ENCODE measurements at regions not wholly inside any gene's neighbourhood (a gene's known extent, or its start where the extent isn't known, plus 50 kb on each side); places are given as distances from the start of the nearest gene placed in this dataset.
"Not testable (repeated sequence)": the region's sequence is repeated elsewhere in the genome, so short reads cannot be mapped to it uniquely, and the experiment has no call there.

DNA sequence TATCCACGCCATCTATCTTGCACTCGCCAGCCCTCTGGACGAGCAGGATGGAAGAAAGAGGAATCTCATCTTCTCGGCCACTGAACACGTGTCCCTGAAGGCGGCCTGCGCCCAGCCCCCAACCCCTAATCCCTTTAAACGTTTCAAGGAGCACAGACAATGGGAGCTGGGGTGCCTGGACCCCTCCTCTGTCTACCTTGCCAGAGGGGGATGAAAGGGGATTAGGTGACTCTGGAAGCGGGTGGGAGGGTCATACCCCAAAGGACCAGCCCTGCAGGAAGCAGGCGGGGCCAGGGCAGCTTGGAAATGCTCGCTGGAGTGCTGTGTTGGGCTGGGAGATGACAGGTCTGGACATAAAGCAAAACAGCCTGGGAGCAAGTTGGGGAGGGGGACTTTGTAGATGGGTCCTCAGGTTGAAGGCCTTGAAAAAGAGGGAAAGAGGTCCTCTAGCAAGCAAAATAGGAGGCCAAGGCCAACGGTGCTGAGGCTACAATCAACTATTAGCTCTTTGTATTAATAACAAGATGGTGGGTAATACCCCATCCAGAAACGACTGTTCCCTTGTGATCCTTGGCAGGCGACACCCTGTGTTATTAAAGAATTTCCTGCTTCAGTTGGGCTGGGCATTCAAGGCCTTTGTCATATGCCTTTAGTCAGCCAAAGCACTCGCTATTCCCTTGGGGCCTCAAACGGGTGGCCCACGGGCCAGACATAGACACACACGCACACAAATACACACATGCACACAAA is 126.5 kb upstream of the UNC5B start:
- Mint-ChIP-seq H3K36me3 (ENCODE audit: low read depth) (no peaks in the 10 kb centered on the region), H3K27me3 (ENCODE audit: low read depth) (peaks cover 32% of the 10 kb centered on the region), H3K27ac (no peak overlapping the region), H3K9me3 (no peaks in the 10 kb centered on the region), H3K4me1 (peaks cover 16% of the 10 kb centered on the region), H3K4me3 (no peak overlapping the region)
- TF ChIP-seq, protein P1, sequence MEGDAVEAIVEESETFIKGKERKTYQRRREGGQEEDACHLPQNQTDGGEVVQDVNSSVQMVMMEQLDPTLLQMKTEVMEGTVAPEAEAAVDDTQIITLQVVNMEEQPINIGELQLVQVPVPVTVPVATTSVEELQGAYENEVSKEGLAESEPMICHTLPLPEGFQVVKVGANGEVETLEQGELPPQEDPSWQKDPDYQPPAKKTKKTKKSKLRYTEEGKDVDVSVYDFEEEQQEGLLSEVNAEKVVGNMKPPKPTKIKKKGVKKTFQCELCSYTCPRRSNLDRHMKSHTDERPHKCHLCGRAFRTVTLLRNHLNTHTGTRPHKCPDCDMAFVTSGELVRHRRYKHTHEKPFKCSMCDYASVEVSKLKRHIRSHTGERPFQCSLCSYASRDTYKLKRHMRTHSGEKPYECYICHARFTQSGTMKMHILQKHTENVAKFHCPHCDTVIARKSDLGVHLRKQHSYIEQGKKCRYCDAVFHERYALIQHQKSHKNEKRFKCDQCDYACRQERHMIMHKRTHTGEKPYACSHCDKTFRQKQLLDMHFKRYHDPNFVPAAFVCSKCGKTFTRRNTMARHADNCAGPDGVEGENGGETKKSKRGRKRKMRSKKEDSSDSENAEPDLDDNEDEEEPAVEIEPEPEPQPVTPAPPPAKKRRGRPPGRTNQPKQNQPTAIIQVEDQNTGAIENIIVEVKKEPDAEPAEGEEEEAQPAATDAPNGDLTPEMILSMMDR (IDR thresholded peaks at IDR 0.05; ENCODE audit: unreplicated experiment in 3 of 3): no peak

DNA sequence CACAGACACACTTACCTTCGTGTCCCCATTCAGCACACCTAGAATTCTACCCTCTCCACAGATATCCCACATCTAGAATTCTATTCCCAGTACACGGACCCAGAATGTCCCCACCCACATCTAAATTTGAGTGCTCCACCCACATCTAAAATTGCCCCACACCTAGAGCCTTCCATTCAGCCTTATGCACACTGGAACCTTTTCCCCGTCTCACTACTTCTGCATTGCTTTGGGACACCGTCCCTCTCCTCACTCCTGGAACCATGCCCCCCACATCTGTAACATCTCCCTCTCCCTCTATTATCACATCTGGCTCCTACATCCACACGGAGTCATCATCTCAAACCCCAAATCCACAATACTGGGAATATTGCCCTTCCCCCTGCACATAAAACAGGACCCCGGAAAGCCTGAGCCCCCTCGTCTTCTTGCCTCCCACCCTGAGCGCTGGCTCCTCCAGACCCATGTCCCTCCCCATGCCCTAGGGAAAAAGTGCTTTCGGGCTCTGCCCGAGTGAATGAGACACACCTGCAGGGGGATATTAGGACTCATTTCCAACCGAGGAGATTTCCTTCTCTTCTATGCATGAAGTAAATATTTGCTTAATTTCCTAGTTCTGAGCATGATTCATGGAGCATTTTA is 125.8 kb upstream of the UNC5B start:
- TF ChIP-seq, protein P1 (IDR thresholded peaks at IDR 0.05; ENCODE audit: unreplicated experiment in 3 of 3): no peak
- H3K4me1 Mint-ChIP-seq: peaks cover 16% of the 10 kb centered on the region
- no peaks in the 10 kb centered on the region for H3K36me3 Mint-ChIP-seq (ENCODE audit: low read depth)
- H3K27me3 Mint-ChIP-seq (ENCODE audit: low read depth): peaks cover 36% of the 10 kb centered on the region
- no peak overlapping the region for H3K4me3 Mint-ChIP-seq
- no peak overlapping the region for H3K27ac Mint-ChIP-seq
- no peaks in the 10 kb centered on the region for H3K9me3 Mint-ChIP-seq

DNA sequence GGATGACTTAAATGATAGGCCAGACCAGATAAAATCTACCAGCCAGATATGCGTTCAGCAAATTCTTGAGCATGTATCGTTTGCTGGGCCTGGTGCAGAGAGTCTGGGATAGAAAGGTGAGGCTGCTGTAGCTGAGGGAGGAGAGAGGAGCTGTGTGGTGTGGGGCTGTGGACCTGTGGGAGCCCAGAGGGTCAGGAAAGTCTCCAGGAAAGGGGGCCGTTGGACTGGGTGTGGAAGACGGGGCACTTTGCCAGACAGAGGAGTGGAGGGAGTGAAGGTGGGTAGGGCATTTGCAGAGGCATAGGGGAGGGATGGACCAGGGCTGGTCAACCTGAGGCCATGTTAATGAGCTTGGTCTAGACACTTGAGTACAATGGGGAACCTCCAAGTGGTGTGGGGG is 124.7 kb upstream of the UNC5B start:
- TF ChIP-seq, protein P1 (IDR thresholded peaks at IDR 0.05; ENCODE audit: unreplicated experiment in 3 of 3): no peak
- H3K36me3 Mint-ChIP-seq (ENCODE audit: low read depth): no peaks in the 10 kb centered on the region
- H3K9me3 Mint-ChIP-seq: no peaks in the 10 kb centered on the region
- peaks cover 34% of the 10 kb centered on the region for H3K27me3 Mint-ChIP-seq (ENCODE audit: low read depth)
- no peak overlapping the region for H3K27ac Mint-ChIP-seq
- H3K4me1 Mint-ChIP-seq: peaks cover 17% of the 10 kb centered on the region
- no peak overlapping the region for H3K4me3 Mint-ChIP-seq

DNA sequence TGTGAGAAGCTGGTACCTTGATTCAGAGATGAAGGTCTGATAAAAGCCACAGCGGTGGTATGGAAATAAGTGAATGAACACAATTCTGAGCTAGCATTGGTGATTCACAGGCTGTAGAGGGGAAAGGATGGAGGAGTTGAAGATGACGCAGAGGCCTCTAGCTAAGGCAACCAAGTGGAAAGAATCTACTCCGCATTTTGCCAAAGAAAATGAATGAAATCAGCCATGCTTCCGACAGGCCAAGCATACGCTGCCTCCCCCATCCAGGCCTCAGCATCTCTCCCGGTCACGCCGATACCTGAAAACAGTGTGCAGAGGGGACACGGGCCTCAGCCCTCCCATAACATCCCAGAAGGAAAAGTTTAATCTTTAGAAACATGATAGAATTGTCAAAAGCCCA is 124.3 kb upstream of the UNC5B start:
- Mint-ChIP-seq H3K4me1 (peaks cover 17% of the 10 kb centered on the region), H3K27me3 (ENCODE audit: low read depth) (peaks cover 29% of the 10 kb centered on the region), H3K4me3 (no peak overlapping the region), H3K27ac (no peak overlapping the region), H3K9me3 (no peaks in the 10 kb centered on the region), H3K36me3 (ENCODE audit: low read depth) (no peaks in the 10 kb centered on the region)
- TF ChIP-seq, protein P1 (IDR thresholded peaks at IDR 0.05; ENCODE audit: unreplicated experiment in 3 of 3): no peak

DNA sequence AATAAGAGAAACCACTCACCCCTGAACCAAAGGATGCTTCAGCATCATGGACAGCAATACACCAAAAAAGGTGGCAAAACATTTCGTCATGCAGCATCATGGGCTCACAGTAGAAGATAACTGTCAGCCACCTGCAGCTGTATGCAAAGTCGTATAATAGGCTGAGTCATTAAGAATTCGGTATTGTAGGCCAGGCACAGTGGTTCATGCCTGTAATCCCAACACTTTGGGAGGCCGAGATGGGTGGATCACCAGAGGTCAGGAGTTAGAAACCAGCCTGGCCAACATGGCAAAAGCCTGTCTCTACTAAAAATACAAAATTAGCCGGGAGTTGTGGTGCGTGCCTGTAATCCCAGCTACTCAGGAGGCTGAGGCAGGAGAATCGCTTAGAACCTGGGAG is 123.8 kb upstream of the UNC5B start:
- not testable (repeated sequence) for H3K9me3 Mint-ChIP-seq; H3K27ac Mint-ChIP-seq; H3K36me3 Mint-ChIP-seq (ENCODE audit: low read depth); H3K4me3 Mint-ChIP-seq
- H3K4me1 Mint-ChIP-seq: peaks cover 13% of the 10 kb centered on the region
- peaks cover 25% of the 10 kb centered on the region for H3K27me3 Mint-ChIP-seq (ENCODE audit: low read depth)

DNA sequence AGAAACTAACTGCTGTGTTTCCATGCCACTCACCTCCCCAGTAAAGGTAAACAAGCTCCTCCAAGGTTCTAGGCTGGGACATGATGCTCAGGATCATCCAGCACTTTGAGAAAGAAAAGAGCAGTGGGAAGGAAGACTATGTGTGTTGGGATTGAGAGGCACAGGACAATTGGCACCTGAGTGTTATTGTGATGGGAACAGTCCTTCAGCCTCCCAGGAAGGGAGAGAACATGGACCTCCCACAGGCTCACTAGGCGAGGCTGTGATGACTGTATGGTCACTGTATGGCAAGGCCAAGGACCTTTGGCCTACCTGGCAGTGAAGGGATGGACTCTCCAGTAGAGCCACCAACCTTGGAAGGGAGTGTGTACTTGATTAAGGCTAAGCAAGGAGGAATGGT is 123.2 kb upstream of the UNC5B start:
- Mint-ChIP-seq H3K4me1 (peaks cover 17% of the 10 kb centered on the region), H3K4me3 (no peak overlapping the region), H3K27ac (no peak overlapping the region), H3K36me3 (ENCODE audit: low read depth) (no peaks in the 10 kb centered on the region), H3K9me3 (no peaks in the 10 kb centered on the region), H3K27me3 (ENCODE audit: low read depth) (peaks cover 24% of the 10 kb centered on the region)
- TF ChIP-seq, protein P1 (IDR thresholded peaks at IDR 0.05; ENCODE audit: unreplicated experiment in 3 of 3): no peak
